Mesendoderm (in vitro differentiated cells): ENCODE measurements at regions not wholly inside any gene's neighbourhood (a gene's known extent, or its start where the extent isn't known, plus 50 kb on each side); places are given as distances from the start of the nearest gene placed in this dataset.
A peak's percentile ranks its signal among the peaks of the same experiment; 100 is the strongest.

Experiments used
- DNase-seq: peaks from one replicate; pipeline ENCODE4 v3.0.0; 2013
- H2AK5ac ChIP-seq: 2 replicates; pipeline ENCODE4 v1.6.1; 2013; ENCODE audit warnings: low read length, inconsistent platforms
- H2BK120ac ChIP-seq: 2 replicates; pipeline ENCODE4 v1.6.1; 2013; ENCODE audit warnings: low read depth, mild to moderate bottlenecking, low read length, moderate library complexity, mixed read lengths
- H2BK15ac ChIP-seq: replicated peaks from 2 replicates; pipeline ENCODE4 v1.6.1; 2013; ENCODE audit warnings: low read depth, mild to moderate bottlenecking, moderate library complexity
- H2BK5ac ChIP-seq: 2 replicates; pipeline ENCODE4 v1.6.1; 2013; ENCODE audit warnings: low read length, inconsistent platforms
- H3K18ac ChIP-seq: 2 replicates; pipeline ENCODE4 v1.6.1; 2013; ENCODE audit warnings: mild to moderate bottlenecking, low read length, mixed read lengths
- H3K23ac ChIP-seq: one replicate; pipeline ENCODE4 v1.6.1; 2013; ENCODE audit warnings: low read length
- H3K27ac ChIP-seq: 2 replicates; pipeline ENCODE4 v1.5.1; 2013; ENCODE audit warnings: low read depth, mild to moderate bottlenecking, inconsistent platforms, low read length, moderate library complexity
- H3K27me3 ChIP-seq: 2 replicates; pipeline ENCODE4 v1.6.1; 2013; ENCODE audit warnings: low read length, control low read depth, mild to moderate bottlenecking, inconsistent platforms; ENCODE audit not compliant: insufficient read depth, poor library complexity
- H3K36me3 ChIP-seq: 2 replicates; pipeline ENCODE4 v1.6.1; 2013; ENCODE audit warnings: low read length, inconsistent platforms; ENCODE audit not compliant: control insufficient read depth, insufficient read depth
- H3K4ac ChIP-seq: one replicate; pipeline ENCODE4 v1.6.1; 2013; ENCODE audit warnings: low read depth, mild to moderate bottlenecking, low read length, moderate library complexity
- H3K4me1 ChIP-seq: 2 replicates; pipeline ENCODE4 v1.6.1; 2013; ENCODE audit warnings: low read depth, low read length, inconsistent platforms; ENCODE audit not compliant: control insufficient read depth
- H3K4me2 ChIP-seq: 2 replicates; pipeline ENCODE4 v1.6.1; 2013; ENCODE audit warnings: low read length
- H3K4me3 ChIP-seq: 2 replicates; pipeline ENCODE4 v1.5.1; 2013; ENCODE audit warnings: mild to moderate bottlenecking, low read length
- H3K56ac ChIP-seq: one replicate; pipeline ENCODE4 v1.6.1; 2013; ENCODE audit warnings: low read length
- H3K79me1 ChIP-seq: 2 replicates; pipeline ENCODE4 v1.6.1; 2013; ENCODE audit warnings: low read length, inconsistent platforms
- H3K79me2 ChIP-seq: 2 replicates; pipeline ENCODE4 v1.6.1; 2013; ENCODE audit warnings: mild to moderate bottlenecking, low read length; ENCODE audit not compliant: control insufficient read depth, insufficient read depth
- H3K9ac ChIP-seq: 2 replicates; pipeline ENCODE4 v1.6.1; 2013; ENCODE audit warnings: low read length, inconsistent platforms
- H4K5ac ChIP-seq: one replicate; pipeline ENCODE4 v1.6.1; 2013; ENCODE audit warnings: low read length
- H4K8ac ChIP-seq: one replicate; pipeline ENCODE4 v1.6.1; 2013; ENCODE audit warnings: low read depth, mild to moderate bottlenecking, control low read depth, low read length, moderate library complexity
- WGBS: extraction: QIAGEN DNeasy Blood & Tissue Kit; methylation state at CpG from one replicate; pipeline ENCODE4 v1.1.7; 2013; ENCODE audit warnings: low lambda C conversion rate, missing lambda C conversion rate; ENCODE audit not compliant: insufficient coverage; ENCODE audit errors: extremely low coverage; 5-methylcytosine and 5-hydroxymethylcytosine counted together

DNA sequence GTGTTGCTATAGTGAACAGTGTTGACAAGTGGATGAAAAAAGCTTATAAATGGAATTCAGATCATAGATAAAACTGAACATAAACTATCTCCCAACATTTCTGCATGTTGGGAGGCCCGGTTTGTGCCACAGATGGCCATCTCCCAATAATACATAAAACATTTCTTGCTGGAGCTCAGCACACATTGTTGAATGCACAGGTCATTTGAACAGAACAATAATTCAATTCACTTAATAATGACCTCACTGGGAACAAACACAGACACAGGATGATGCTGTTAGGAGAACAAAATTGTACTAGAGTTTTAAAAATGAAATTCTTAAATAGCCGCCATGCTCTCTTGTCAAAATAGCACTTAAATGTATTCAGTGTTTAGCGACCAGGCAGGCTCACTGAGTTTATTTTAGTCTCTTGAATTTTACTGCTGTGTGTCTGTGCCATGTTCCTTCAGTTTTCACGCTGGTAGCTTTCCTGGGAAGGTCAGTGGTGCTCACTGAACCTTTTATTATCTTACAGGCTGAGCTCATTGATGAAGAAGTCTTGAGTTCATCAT is 85.0 kb upstream of the SSBP2 start:
- no peak overlapping the region for H4K8ac ChIP-seq
- no peak overlapping the region for H3K18ac ChIP-seq
- H2BK120ac ChIP-seq = no peak overlapping the region
- H3K4me2 ChIP-seq = no peak overlapping the region
- no peaks in the 10 kb centered on the region for H3K79me1 ChIP-seq
- H3K27me3 ChIP-seq = no peaks in the 10 kb centered on the region
- WGBS = no CpG with 5 or more reads among the region's 4 CpGs
- no peak overlapping the region for H3K27ac ChIP-seq
- H3K23ac ChIP-seq = no peak overlapping the region
- H4K5ac ChIP-seq = no peak overlapping the region
- H3K4me1 ChIP-seq = no peaks in the 10 kb centered on the region
- no peaks in the 10 kb centered on the region for H3K79me2 ChIP-seq
- H3K56ac ChIP-seq = no peak overlapping the region
- DNase-seq = no peak
- no peaks in the 10 kb centered on the region for H3K36me3 ChIP-seq
- H2BK15ac ChIP-seq = no peak overlapping the region
- H2AK5ac ChIP-seq = no peak overlapping the region
- no peak overlapping the region for H3K4ac ChIP-seq
- no peak overlapping the region for H2BK5ac ChIP-seq
- H3K4me3 ChIP-seq = no peak overlapping the region
- H3K9ac ChIP-seq = no peak overlapping the region

GRCh38 chr5:81834021-81834660 is 83.2 kb upstream of the SSBP2 start:
- no peak overlapping the region for H3K4me2 ChIP-seq
- no peak overlapping the region for H3K18ac ChIP-seq
- H2BK120ac ChIP-seq = no peak overlapping the region
- DNase-seq = no peak
- no peak overlapping the region for H2BK15ac ChIP-seq
- H3K79me2 ChIP-seq = no peaks in the 10 kb centered on the region
- H2BK5ac ChIP-seq = no peak overlapping the region
- H2AK5ac ChIP-seq = no peak overlapping the region
- H3K27ac ChIP-seq = no peak overlapping the region
- no peak overlapping the region for H3K4me3 ChIP-seq
- H3K27me3 ChIP-seq = no peaks in the 10 kb centered on the region
- no peak overlapping the region for H3K23ac ChIP-seq
- WGBS = no CpG with 5 or more reads among the region's 11 CpGs
- H3K79me1 ChIP-seq = no peaks in the 10 kb centered on the region
- H4K5ac ChIP-seq = no peak overlapping the region
- H3K4me1 ChIP-seq = no peaks in the 10 kb centered on the region
- H3K36me3 ChIP-seq = no peaks in the 10 kb centered on the region
- no peak overlapping the region for H3K4ac ChIP-seq
- no peak overlapping the region for H3K9ac ChIP-seq
- no peak overlapping the region for H4K8ac ChIP-seq
- H3K56ac ChIP-seq = no peak overlapping the region

DNA sequence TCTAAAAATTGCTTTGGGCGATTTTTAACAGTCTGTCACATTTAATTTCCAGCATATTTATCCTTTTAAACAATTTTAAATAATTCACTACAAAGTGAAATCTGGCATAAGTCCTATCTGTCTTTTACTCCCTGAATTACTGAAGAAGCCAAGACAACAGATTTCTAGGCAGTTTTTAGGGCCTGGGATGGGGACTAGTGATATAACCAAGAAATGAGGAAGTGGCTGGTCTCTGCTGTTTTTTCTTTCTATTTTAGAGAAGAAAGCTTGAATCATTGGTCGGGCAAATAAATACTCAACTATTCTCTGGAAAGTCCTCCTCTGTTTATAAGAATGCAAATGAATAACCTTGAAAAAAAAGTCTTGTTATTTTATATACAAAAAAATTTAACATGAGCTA is 79.7 kb upstream of the SSBP2 start:
- Histone ChIP-seq H4K8ac (no peak overlapping the region), H3K79me2 (no peaks in the 10 kb centered on the region), H2BK5ac (no peak overlapping the region), H3K4me1 (no peaks in the 10 kb centered on the region), H3K4ac (no peak overlapping the region), H3K56ac (no peak overlapping the region), H3K36me3 (no peaks in the 10 kb centered on the region), H2BK120ac (no peak overlapping the region), H3K18ac (no peak overlapping the region), H3K27ac (no peak overlapping the region), H3K9ac (no peak overlapping the region), H4K5ac (no peak overlapping the region), H2BK15ac (no peak overlapping the region), H2AK5ac (no peak overlapping the region), H3K4me2 (no peak overlapping the region), H3K4me3 (no peak overlapping the region), H3K79me1 (no peaks in the 10 kb centered on the region), H3K23ac (no peak overlapping the region), H3K27me3 (no peaks in the 10 kb centered on the region)
- no CpG with 5 or more reads among the region's 2 CpGs for WGBS
- no peak for DNase-seq

GRCh38 chr5:81829242-81829641 is 78.3 kb upstream of the SSBP2 start:
- WGBS = no CpG with 5 or more reads among the region's 5 CpGs
- no peaks in the 10 kb centered on the region for H3K27me3 ChIP-seq
- H3K79me2 ChIP-seq = no peaks in the 10 kb centered on the region

DNA sequence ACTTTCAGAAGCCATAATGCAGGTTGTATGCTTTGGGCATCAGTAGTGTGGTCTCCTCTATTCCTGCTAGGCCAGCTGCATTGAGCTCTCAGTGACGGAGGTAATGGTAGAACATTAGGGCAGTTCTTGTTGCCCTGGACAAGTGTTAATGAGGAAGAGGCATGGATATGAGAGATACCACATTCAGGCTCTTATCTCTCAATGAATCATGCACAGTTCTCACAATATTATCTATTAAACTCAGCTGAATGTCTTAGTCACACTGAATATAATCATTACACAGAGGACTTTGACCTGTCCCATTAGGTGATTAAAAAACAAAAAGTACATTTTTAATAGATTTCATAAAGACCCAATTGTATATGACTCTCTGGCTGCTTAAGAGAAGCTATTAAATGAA is 76.6 kb upstream of the SSBP2 start:
- H3K79me1 ChIP-seq = no peaks in the 10 kb centered on the region

More at GRCh38 chr5:81829242-81829641, 78.3 kb upstream of the SSBP2 start:
- no peak overlapping the region for H3K4me3 ChIP-seq
- DNase-seq = no peak
- H3K23ac ChIP-seq = no peak overlapping the region
- no peaks in the 10 kb centered on the region for H3K4me1 ChIP-seq
- H3K79me1 ChIP-seq = no peaks in the 10 kb centered on the region
- H3K27ac ChIP-seq = no peak overlapping the region
- H3K4me2 ChIP-seq = no peak overlapping the region
- no peak overlapping the region for H3K56ac ChIP-seq
- no peak overlapping the region for H2BK120ac ChIP-seq
- H3K9ac ChIP-seq = no peak overlapping the region
- no peak overlapping the region for H2BK5ac ChIP-seq
- H3K36me3 ChIP-seq = no peaks in the 10 kb centered on the region
- H4K5ac ChIP-seq = no peak overlapping the region
- H3K18ac ChIP-seq = no peak overlapping the region
- H2BK15ac ChIP-seq = no peak overlapping the region
- H2AK5ac ChIP-seq = no peak overlapping the region
- H3K4ac ChIP-seq = no peak overlapping the region
- H4K8ac ChIP-seq = no peak overlapping the region

DNA sequence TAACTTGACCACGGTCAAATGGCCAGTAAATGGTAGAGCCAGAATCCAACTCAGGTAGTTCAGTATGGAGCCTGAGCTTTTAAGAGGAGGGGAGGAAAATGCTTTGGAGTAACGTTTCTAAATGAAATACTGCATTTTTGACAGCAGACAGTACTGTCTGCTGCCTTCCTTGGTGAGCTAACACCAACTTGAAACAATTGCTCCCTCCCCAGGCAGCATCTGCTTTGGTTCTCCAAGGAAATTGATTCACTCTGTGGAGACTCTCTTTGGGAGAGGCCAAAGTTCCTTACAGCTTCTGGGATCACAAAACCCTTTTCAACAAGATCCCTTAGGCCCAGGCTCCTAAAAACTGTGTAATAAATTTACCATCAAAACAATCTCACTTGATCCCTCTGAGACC is 75.2 kb upstream of the SSBP2 start:
- Histone ChIP-seq H3K56ac (no peak overlapping the region), H3K4ac (no peak overlapping the region), H3K27me3 (no peaks in the 10 kb centered on the region), H3K36me3 (no peaks in the 10 kb centered on the region), H4K5ac (no peak overlapping the region), H3K79me1 (no peaks in the 10 kb centered on the region), H2BK120ac (no peak overlapping the region), H3K79me2 (no peaks in the 10 kb centered on the region), H3K18ac (no peak overlapping the region), H2BK15ac (no peak overlapping the region), H3K27ac (no peak overlapping the region), H2BK5ac (no peak overlapping the region), H3K4me3 (no peak overlapping the region), H4K8ac (no peak overlapping the region), H3K9ac (no peak overlapping the region), H3K4me2 (no peak overlapping the region), H2AK5ac (no peak overlapping the region), H3K23ac (no peak overlapping the region), H3K4me1 (no peaks in the 10 kb centered on the region)
- no CpG with 5 or more reads among the region's 2 CpGs for WGBS
- DNase-seq = peak; percentile 42

More for the DNA sequence above, 76.6 kb upstream of the SSBP2 start:
- no peak overlapping the region for H3K9ac ChIP-seq
- DNase-seq = no peak
- H3K4ac ChIP-seq = no peak overlapping the region
- no peak overlapping the region for H3K56ac ChIP-seq
- no peak overlapping the region for H2AK5ac ChIP-seq
- H2BK15ac ChIP-seq = no peak overlapping the region
- no peak overlapping the region for H2BK5ac ChIP-seq
- H2BK120ac ChIP-seq = no peak overlapping the region
- H3K4me2 ChIP-seq = no peak overlapping the region
- H4K5ac ChIP-seq = no peak overlapping the region
- H3K4me3 ChIP-seq = no peak overlapping the region
- H3K23ac ChIP-seq = no peak overlapping the region
- no peaks in the 10 kb centered on the region for H3K4me1 ChIP-seq
- H3K36me3 ChIP-seq = no peaks in the 10 kb centered on the region
- H4K8ac ChIP-seq = no peak overlapping the region
- H3K27me3 ChIP-seq = no peaks in the 10 kb centered on the region
- no CpG with 5 or more reads among the region's 1 CpG for WGBS
- H3K18ac ChIP-seq = no peak overlapping the region
- no peaks in the 10 kb centered on the region for H3K79me2 ChIP-seq
- no peak overlapping the region for H3K27ac ChIP-seq
